ENCODE measurements at regions not wholly inside any gene's neighbourhood (a gene's known extent, or its start where the extent isn't known, plus 50 kb on each side); places are given as distances from the start of the nearest gene placed in this dataset.

- no peaks in the 10 kb centered on the region for H3K36me3 ChIP-seq (ENCODE audit: insufficient read depth, low read length)
- no peak overlapping the region for H3K4me3 ChIP-seq (ENCODE audit: low read length)
- no peak overlapping the region for H2AFZ ChIP-seq (ENCODE audit: low read depth, low read length)
- H3K4me1 ChIP-seq (ENCODE audit: insufficient read depth, low read length): no peaks in the 10 kb centered on the region
- H3K9me3 ChIP-seq (ENCODE audit: low read length): no peaks in the 10 kb centered on the region
- H3K27me3 ChIP-seq (ENCODE audit: insufficient read depth, low read length): no peaks in the 10 kb centered on the region
Observed at GRCh38 chr3:34275811-34276210, 477.4 kb downstream of the PDCD6IP start.

- no peaks in the 10 kb centered on the region for H3K4me1 ChIP-seq (ENCODE audit: insufficient read depth, low read length)
Observed at GRCh38 chr3:34276342-34276741, 477.9 kb downstream of the PDCD6IP start.

GRCh38 chr3:34277110-34277509, 478.7 kb downstream of the PDCD6IP start:
- Histone ChIP-seq H3K4me1 (ENCODE audit: insufficient read depth, low read length) (no peaks in the 10 kb centered on the region), H3K36me3 (ENCODE audit: insufficient read depth, low read length) (no peaks in the 10 kb centered on the region), H3K9me3 (ENCODE audit: low read length) (no peaks in the 10 kb centered on the region), H2AFZ (ENCODE audit: low read depth, low read length) (no peak overlapping the region), H3K4me3 (ENCODE audit: low read length) (no peak overlapping the region), H3K27me3 (ENCODE audit: insufficient read depth, low read length) (no peaks in the 10 kb centered on the region)

More at GRCh38 chr3:34276342-34276741, 477.9 kb downstream of the PDCD6IP start:
- H3K9me3 ChIP-seq (ENCODE audit: low read length): no peaks in the 10 kb centered on the region
- H3K4me3 ChIP-seq (ENCODE audit: low read length): no peak overlapping the region
- no peaks in the 10 kb centered on the region for H3K27me3 ChIP-seq (ENCODE audit: insufficient read depth, low read length)
- H2AFZ ChIP-seq (ENCODE audit: low read depth, low read length): no peak overlapping the region
- H3K36me3 ChIP-seq (ENCODE audit: insufficient read depth, low read length): no peaks in the 10 kb centered on the region

GRCh38 chr3:34279901-34280300, 481.5 kb downstream of the PDCD6IP start:
- Histone ChIP-seq H3K4me3 (ENCODE audit: low read length) (no peak overlapping the region), H3K9me3 (ENCODE audit: low read length) (no peaks in the 10 kb centered on the region), H3K4me1 (ENCODE audit: insufficient read depth, low read length) (no peaks in the 10 kb centered on the region), H2AFZ (ENCODE audit: low read depth, low read length) (no peak overlapping the region), H3K27me3 (ENCODE audit: insufficient read depth, low read length) (no peaks in the 10 kb centered on the region), H3K36me3 (ENCODE audit: insufficient read depth, low read length) (no peaks in the 10 kb centered on the region)

GRCh38 chr3:34283751-34284150, 485.3 kb downstream of the PDCD6IP start:
- Histone ChIP-seq H3K9me3 (ENCODE audit: low read length) (no peaks in the 10 kb centered on the region), H2AFZ (ENCODE audit: low read depth, low read length) (no peak overlapping the region), H3K27me3 (ENCODE audit: insufficient read depth, low read length) (no peaks in the 10 kb centered on the region), H3K36me3 (ENCODE audit: insufficient read depth, low read length) (no peaks in the 10 kb centered on the region), H3K4me1 (ENCODE audit: insufficient read depth, low read length) (peaks cover 9% of the 10 kb centered on the region), H3K4me3 (ENCODE audit: low read length) (no peak overlapping the region)

GRCh38 chr3:34284959-34285826, 486.8 kb downstream of the PDCD6IP start:
- no peak overlapping the region for H2AFZ ChIP-seq (ENCODE audit: low read depth, low read length)
- H3K4me3 ChIP-seq (ENCODE audit: low read length): no peak overlapping the region
- H3K9me3 ChIP-seq (ENCODE audit: low read length): no peaks in the 10 kb centered on the region
- peaks cover 9% of the 10 kb centered on the region for H3K4me1 ChIP-seq (ENCODE audit: insufficient read depth, low read length)
- H3K27me3 ChIP-seq (ENCODE audit: insufficient read depth, low read length): no peaks in the 10 kb centered on the region
- H3K36me3 ChIP-seq (ENCODE audit: insufficient read depth, low read length): no peaks in the 10 kb centered on the region

GRCh38 chr3:34285827-34286188, 487.4 kb downstream of the PDCD6IP start:
- peaks cover 9% of the 10 kb centered on the region for H3K4me1 ChIP-seq (ENCODE audit: insufficient read depth, low read length)
- H3K27me3 ChIP-seq (ENCODE audit: insufficient read depth, low read length): no peaks in the 10 kb centered on the region
- no peak overlapping the region for H2AFZ ChIP-seq (ENCODE audit: low read depth, low read length)
- H3K36me3 ChIP-seq (ENCODE audit: insufficient read depth, low read length): no peaks in the 10 kb centered on the region
- no peaks in the 10 kb centered on the region for H3K9me3 ChIP-seq (ENCODE audit: low read length)
- H3K4me3 ChIP-seq (ENCODE audit: low read length): no peak overlapping the region

- Histone ChIP-seq H3K4me3 (ENCODE audit: low read length) (no peak overlapping the region), H3K27me3 (ENCODE audit: insufficient read depth, low read length) (no peaks in the 10 kb centered on the region), H2AFZ (ENCODE audit: low read depth, low read length) (no peak overlapping the region), H3K36me3 (ENCODE audit: insufficient read depth, low read length) (no peaks in the 10 kb centered on the region), H3K9me3 (ENCODE audit: low read length) (no peaks in the 10 kb centered on the region), H3K4me1 (ENCODE audit: insufficient read depth, low read length) (peaks cover 1% of the 10 kb centered on the region)
Observed at GRCh38 chr3:34292605-34293300, 494.3 kb downstream of the PDCD6IP start.

- peaks cover 1% of the 10 kb centered on the region for H3K4me1 ChIP-seq (ENCODE audit: insufficient read depth, low read length)
- no peak overlapping the region for H3K4me3 ChIP-seq (ENCODE audit: low read length)
- no peaks in the 10 kb centered on the region for H3K9me3 ChIP-seq (ENCODE audit: low read length)
- H3K36me3 ChIP-seq (ENCODE audit: insufficient read depth, low read length): no peaks in the 10 kb centered on the region
- no peaks in the 10 kb centered on the region for H3K27me3 ChIP-seq (ENCODE audit: insufficient read depth, low read length)
- H2AFZ ChIP-seq (ENCODE audit: low read depth, low read length): no peak overlapping the region
Observed at GRCh38 chr3:34294240-34294639, 495.8 kb downstream of the PDCD6IP start.

- no peak overlapping the region for H2AFZ ChIP-seq (ENCODE audit: low read depth, low read length)
- H3K9me3 ChIP-seq (ENCODE audit: low read length): no peaks in the 10 kb centered on the region
- H3K36me3 ChIP-seq (ENCODE audit: insufficient read depth, low read length): no peaks in the 10 kb centered on the region
- no peak overlapping the region for H3K4me3 ChIP-seq (ENCODE audit: low read length)
- peaks cover 1% of the 10 kb centered on the region for H3K4me1 ChIP-seq (ENCODE audit: insufficient read depth, low read length)
- H3K27me3 ChIP-seq (ENCODE audit: insufficient read depth, low read length): no peaks in the 10 kb centered on the region
Observed at GRCh38 chr3:34296796-34297195, 498.4 kb downstream of the PDCD6IP start.

GRCh38 chr3:34298653-34299052, 500.2 kb downstream of the PDCD6IP start:
- no peak overlapping the region for H2AFZ ChIP-seq (ENCODE audit: low read depth, low read length)
- no peaks in the 10 kb centered on the region for H3K9me3 ChIP-seq (ENCODE audit: low read length)
- H3K36me3 ChIP-seq (ENCODE audit: insufficient read depth, low read length): no peaks in the 10 kb centered on the region
- no peak overlapping the region for H3K4me3 ChIP-seq (ENCODE audit: low read length)
- H3K4me1 ChIP-seq (ENCODE audit: insufficient read depth, low read length): peaks cover 3% of the 10 kb centered on the region
- no peaks in the 10 kb centered on the region for H3K27me3 ChIP-seq (ENCODE audit: insufficient read depth, low read length)

GRCh38 chr3:34300621-34301020, 502.2 kb downstream of the PDCD6IP start:
- H3K9me3 ChIP-seq (ENCODE audit: low read length): no peaks in the 10 kb centered on the region
- H3K27me3 ChIP-seq (ENCODE audit: insufficient read depth, low read length): no peaks in the 10 kb centered on the region
- H2AFZ ChIP-seq (ENCODE audit: low read depth, low read length): no peak overlapping the region
- H3K36me3 ChIP-seq (ENCODE audit: insufficient read depth, low read length): no peaks in the 10 kb centered on the region
- no peak overlapping the region for H3K4me3 ChIP-seq (ENCODE audit: low read length)
- peaks cover 2% of the 10 kb centered on the region for H3K4me1 ChIP-seq (ENCODE audit: insufficient read depth, low read length)

GRCh38 chr3:34301313-34301712, 502.9 kb downstream of the PDCD6IP start:
- H3K4me1 ChIP-seq (ENCODE audit: insufficient read depth, low read length): peaks cover 2% of the 10 kb centered on the region
- H3K27me3 ChIP-seq (ENCODE audit: insufficient read depth, low read length): no peaks in the 10 kb centered on the region
- H2AFZ ChIP-seq (ENCODE audit: low read depth, low read length): no peak overlapping the region
- H3K9me3 ChIP-seq (ENCODE audit: low read length): no peaks in the 10 kb centered on the region
- no peaks in the 10 kb centered on the region for H3K36me3 ChIP-seq (ENCODE audit: insufficient read depth, low read length)
- H3K4me3 ChIP-seq (ENCODE audit: low read length): no peak overlapping the region

Measured in neuron (in vitro differentiated cells).